Left ventricle myocardium inferior (tissue), 1 donor: ENCODE measurements at regions not wholly inside any gene's neighbourhood (a gene's known extent, or its start where the extent isn't known, plus 50 kb on each side); places are given as distances from the start of the nearest gene placed in this dataset.
A peak's percentile ranks its signal among the peaks of the same experiment; 100 is the strongest.

Experiments
- DNase-seq: peaks from one replicate; pipeline ENCODE4 v3.0.0-alpha.2; 2020
- H3K27ac ChIP-seq: fragments of 200-600 bp; replicated peaks from 2 replicates; pipeline ENCODE4 v1.8.0; 2021
- H3K27me3 ChIP-seq: fragments of 200-600 bp; 2 replicates; pipeline ENCODE4 v1.8.0; 2021; ENCODE audit warnings: low read depth
- H3K36me3 ChIP-seq: fragments of 200-600 bp; 2 replicates; pipeline ENCODE4 v1.8.0; 2021
- H3K4me1 ChIP-seq: fragments of 200-600 bp; 2 replicates; pipeline ENCODE4 v1.8.0; 2021
- H3K4me3 ChIP-seq: fragments of 200-600 bp; 2 replicates; pipeline ENCODE4 v1.8.0; 2021; ENCODE audit warnings: mild to moderate bottlenecking, moderate library complexity
- H3K9me3 ChIP-seq: fragments of 200-600 bp; replicated peaks from 2 replicates; pipeline ENCODE4 v1.8.0; 2021
- CTCF ChIP-seq: fragments of 200-600 bp; IDR thresholded peaks from 2 replicates; pipeline ENCODE4 v1.8.0; 2021; ENCODE audit warnings: antibody characterized with exemption, mild to moderate bottlenecking, borderline replicate concordance
- intact Hi-C: fragments of 100-400 bp; cut with micrococcal nuclease; formaldehyde crosslinking; loops from one replicate; pipeline ENCODE4 v1.11.0; 2022
- donor health status: DM: no; HTN: yes; CAD: no; lungs with severe emphysema.

- no peak for TF ChIP-seq CTCF
- no peak overlapping the region for H3K4me3 ChIP-seq
- H3K27ac ChIP-seq: no peak overlapping the region
- H3K27me3 ChIP-seq: no peaks in the 10 kb centered on the region
- peaks cover 15% of the 10 kb centered on the region for H3K9me3 ChIP-seq
- DNase-seq: no peak
- intact Hi-C loops: no loop called here
- H3K4me1 ChIP-seq: peaks cover 26% of the 10 kb centered on the region
- H3K36me3 ChIP-seq: no peaks in the 10 kb centered on the region
Observed at GRCh38 chr2:236819275-236820002, 249.8 kb downstream of the ACKR3 start.

- Histone ChIP-seq H3K9me3 (peaks cover 15% of the 10 kb centered on the region), H3K27me3 (no peaks in the 10 kb centered on the region), H3K4me3 (no peak overlapping the region), H3K4me1 (peaks cover 32% of the 10 kb centered on the region), H3K27ac (no peak overlapping the region), H3K36me3 (no peaks in the 10 kb centered on the region)
- no peak for DNase-seq
- intact Hi-C loops: no loop called here
- no peak for TF ChIP-seq CTCF
Observed at GRCh38 chr2:236820763-236821344, 251.2 kb downstream of the ACKR3 start.

- intact Hi-C loops: no loop called here
- H3K9me3 ChIP-seq: peaks cover 15% of the 10 kb centered on the region
- no peak for TF ChIP-seq CTCF
- no peak overlapping the region for H3K4me3 ChIP-seq
- no peaks in the 10 kb centered on the region for H3K36me3 ChIP-seq
- no peaks in the 10 kb centered on the region for H3K27me3 ChIP-seq
- no peak overlapping the region for H3K27ac ChIP-seq
- peaks cover 32% of the 10 kb centered on the region for H3K4me1 ChIP-seq
- DNase-seq: no peak
Observed at GRCh38 chr2:236823041-236823629, 253.5 kb downstream of the ACKR3 start.

- intact Hi-C loops: no loop called here
- H3K9me3 ChIP-seq: peaks cover 15% of the 10 kb centered on the region
- DNase-seq: no peak
- peak overlapping the region; percentile 9 for H3K27ac ChIP-seq
- H3K4me3 ChIP-seq: no peak overlapping the region
- no peaks in the 10 kb centered on the region for H3K27me3 ChIP-seq
- no peak for TF ChIP-seq CTCF
- peaks cover 31% of the 10 kb centered on the region for H3K4me1 ChIP-seq
- no peaks in the 10 kb centered on the region for H3K36me3 ChIP-seq
Observed at GRCh38 chr2:236823963-236824362, 254.3 kb downstream of the ACKR3 start.

GRCh38 chr2:236824836-236825235 lies 255.2 kb downstream of the ACKR3 start:
- Histone ChIP-seq H3K27ac (peak overlapping the region; percentile 9), H3K27me3 (no peaks in the 10 kb centered on the region), H3K4me3 (no peak overlapping the region), H3K4me1 (peaks cover 23% of the 10 kb centered on the region), H3K9me3 (peaks cover 15% of the 10 kb centered on the region), H3K36me3 (no peaks in the 10 kb centered on the region)
- no peak for DNase-seq
- TF ChIP-seq CTCF: no peak
- intact Hi-C loops: no loop called here
